ENCODE measurements at regions not wholly inside any gene's neighbourhood (a gene's known extent, or its start where the extent isn't known, plus 50 kb on each side); places are given as distances from the start of the nearest gene placed in this dataset.
"Not testable (repeated sequence)": the region's sequence is repeated elsewhere in the genome, so short reads cannot be mapped to it uniquely, and the experiment has no call there.

DNA sequence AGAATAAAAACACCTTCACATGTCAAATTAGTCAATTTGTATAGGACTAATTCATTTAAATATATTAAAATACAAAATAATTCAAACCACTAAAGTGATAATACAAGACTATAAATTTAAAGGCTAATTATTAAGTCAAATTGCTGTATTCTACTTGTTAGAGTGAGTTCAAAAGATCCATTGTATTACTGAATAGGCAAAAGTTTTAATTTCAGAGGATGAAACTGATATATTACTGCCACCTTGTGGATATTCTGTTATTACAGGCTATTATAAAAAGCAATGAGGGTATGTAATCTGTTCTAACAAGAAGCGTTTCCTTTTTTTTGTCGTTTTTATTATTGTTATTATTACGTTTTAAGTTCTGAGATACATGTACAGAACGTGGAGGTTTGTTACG, 1825.5 kb upstream of the TPTE start:
- DNase-seq (ENCODE audit: low spot score) = not testable (repeated sequence)

DNA sequence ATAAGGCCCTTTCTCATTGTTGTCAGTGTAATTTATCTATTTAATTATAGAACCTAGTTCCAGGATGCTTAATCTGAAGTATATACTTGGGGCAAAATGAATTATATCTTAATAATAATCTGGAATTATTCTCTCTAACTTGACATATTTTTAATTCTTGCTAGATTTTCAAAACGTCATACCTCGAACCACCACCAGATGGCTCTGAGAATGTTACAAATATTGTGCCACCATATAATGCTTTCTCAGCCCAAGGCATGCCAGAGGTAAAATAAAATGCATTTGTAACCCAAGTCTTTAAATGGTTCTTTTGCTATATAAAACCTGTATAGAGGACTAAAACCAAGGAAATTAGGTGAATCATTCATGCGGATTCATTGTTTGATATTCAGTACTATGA, 1820.1 kb upstream of the TPTE start:
- not testable (repeated sequence) for DNase-seq (ENCODE audit: low spot score)

GRCh38 chr21:8705829-8706228, 1815.6 kb upstream of the TPTE start:
- DNase-seq (ENCODE audit: low spot score) = peak; percentile 35
